Neural progenitor cell (in vitro differentiated cells): ENCODE measurements at regions not wholly inside any gene's neighbourhood (a gene's known extent, or its start where the extent isn't known, plus 50 kb on each side); places are given as distances from the start of the nearest gene placed in this dataset.

Experiments used
- DNase-seq: peaks from one replicate; pipeline ENCODE4 v3.0.0-alpha.2; 2016; ENCODE audit warnings: low spot score
- H2AFZ ChIP-seq: fragments of 200-600 bp; sonication (generic); replicated peaks from 2 replicates; pipeline ENCODE4 v1.6.1; 2016; ENCODE audit warnings: antibody characterized with exemption
- H3F3A ChIP-seq: fragments of 200-600 bp; sonication (generic); 2 replicates; pipeline ENCODE4 v1.6.1; 2016; ENCODE audit warnings: antibody characterized with exemption, low read depth
- H3K27ac ChIP-seq: fragments of 200-600 bp; sonication (generic); 2 replicates; pipeline ENCODE4 v1.5.1; 2016; ENCODE audit warnings: mild to moderate bottlenecking
- H3K27me3 ChIP-seq: fragments of 200-600 bp; sonication (generic); 2 replicates; pipeline ENCODE4 v1.6.1; 2016; ENCODE audit warnings: mild to moderate bottlenecking, moderate library complexity
- H3K36me3 ChIP-seq: fragments of 200-600 bp; sonication (generic); 2 replicates; pipeline ENCODE4 v1.5.1; 2016
- H3K4me1 ChIP-seq: fragments of 200-600 bp; sonication (generic); 2 replicates; pipeline ENCODE4 v1.6.1; 2016; ENCODE audit warnings: mixed run types
- H3K4me2 ChIP-seq: fragments of 200-600 bp; sonication (generic); 2 replicates; pipeline ENCODE4 v1.6.1; 2016
- H3K4me3 ChIP-seq: fragments of 200-600 bp; sonication (generic); 2 replicates; pipeline ENCODE4 v1.5.1; 2016
- H3K79me2 ChIP-seq: fragments of 200-600 bp; sonication (generic); 2 replicates; pipeline ENCODE4 v1.6.1; 2016; ENCODE audit warnings: low read depth
- H3K9ac ChIP-seq: fragments of 200-600 bp; sonication (generic); 2 replicates; pipeline ENCODE4 v1.6.1; 2016
- H3K9me3 ChIP-seq: fragments of 200-600 bp; sonication (generic); 2 replicates; pipeline ENCODE4 v1.5.1; 2016; ENCODE audit warnings: low read depth
- H4K20me1 ChIP-seq: fragments of 200-600 bp; sonication (generic); 2 replicates; pipeline ENCODE4 v1.6.1; 2016; ENCODE audit warnings: low read depth
- H3K27ac Mint-ChIP-seq: 3 replicates; pipeline ENCODE4 v1.8.0; 2021; ENCODE audit warnings: mixed read lengths
- H3K27me3 Mint-ChIP-seq: 2 replicates; pipeline ENCODE4 v1.8.0; 2022; ENCODE audit warnings: low read depth, mild to moderate bottlenecking, inconsistent platforms, moderate library complexity, mixed read lengths; ENCODE audit not compliant: insufficient read depth
- H3K36me3 Mint-ChIP-seq: 3 replicates; pipeline ENCODE4 v1.8.0; 2021; ENCODE audit warnings: mixed read lengths
- H3K4me1 Mint-ChIP-seq: 3 replicates; pipeline ENCODE4 v1.8.0; 2021; ENCODE audit warnings: mixed read lengths
- H3K4me3 Mint-ChIP-seq: 3 replicates; pipeline ENCODE4 v1.8.0; 2021; ENCODE audit warnings: mild to moderate bottlenecking, moderate library complexity, mixed read lengths
- H3K9me3 Mint-ChIP-seq: 3 replicates; pipeline ENCODE4 v1.8.0; 2020; ENCODE audit warnings: mixed read lengths
- EZH2 ChIP-seq: fragments of 200-600 bp; sonication (generic); IDR thresholded peaks from 2 replicates; pipeline ENCODE4 v1.6.1; 2017; ENCODE audit warnings: antibody characterized with exemption, mild to moderate bottlenecking, moderate library complexity
- EZH2phosphoT487 ChIP-seq: fragments of 200-600 bp; sonication (generic); IDR thresholded peaks from 2 replicates; pipeline ENCODE4 v1.6.1; 2017; ENCODE audit warnings: antibody characterized with exemption
- TF ChIP-seq, protein P1 (sequence below): fragments of 200-600 bp; sonication (generic); IDR thresholded peaks from 2 replicates; pipeline ENCODE4 v1.5.1; 2017; ENCODE audit warnings: antibody characterized with exemption, mild to moderate bottlenecking

DNA sequence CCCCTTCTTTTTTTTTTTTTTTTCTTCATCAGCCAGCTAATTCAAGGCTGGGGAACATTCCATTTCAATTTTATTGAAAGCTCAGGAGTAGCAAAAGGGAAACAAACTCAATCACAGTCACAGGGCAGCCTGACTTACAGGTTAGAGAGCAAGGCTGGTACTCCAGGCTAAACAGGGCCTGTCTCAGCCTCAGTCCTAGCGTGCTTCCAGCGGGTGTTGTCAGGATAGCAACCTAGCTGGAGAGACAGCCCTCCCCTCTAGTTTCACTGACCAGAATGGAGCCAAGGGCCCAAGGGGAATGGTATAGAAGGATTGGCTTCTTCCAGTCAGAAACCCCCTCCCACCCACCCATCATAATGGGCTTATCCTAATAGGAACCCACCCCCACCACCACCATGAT lies 132.9 kb downstream of the PXDC1 start:
- Histone ChIP-seq H3K4me2 (no peak overlapping the region), H3K27ac (no peak overlapping the region), H3F3A (no peaks in the 10 kb centered on the region), H3K4me1 (peaks cover 1% of the 10 kb centered on the region), H3K27me3 (peaks cover 3% of the 10 kb centered on the region), H2AFZ (no peak overlapping the region), H3K9ac (no peak overlapping the region), H3K9me3 (no peaks in the 10 kb centered on the region), H3K4me3 (no peak overlapping the region), H3K79me2 (no peaks in the 10 kb centered on the region), H3K36me3 (no peaks in the 10 kb centered on the region), H4K20me1 (no peaks in the 10 kb centered on the region)
- no peak overlapping the region for H3K27ac Mint-ChIP-seq
- DNase-seq: no peak
- peaks cover 13% of the 10 kb centered on the region for H3K27me3 Mint-ChIP-seq
- TF ChIP-seq EZH2 (no peak), EZH2phosphoT487 (no peak)
- TF ChIP-seq, protein P1, sequence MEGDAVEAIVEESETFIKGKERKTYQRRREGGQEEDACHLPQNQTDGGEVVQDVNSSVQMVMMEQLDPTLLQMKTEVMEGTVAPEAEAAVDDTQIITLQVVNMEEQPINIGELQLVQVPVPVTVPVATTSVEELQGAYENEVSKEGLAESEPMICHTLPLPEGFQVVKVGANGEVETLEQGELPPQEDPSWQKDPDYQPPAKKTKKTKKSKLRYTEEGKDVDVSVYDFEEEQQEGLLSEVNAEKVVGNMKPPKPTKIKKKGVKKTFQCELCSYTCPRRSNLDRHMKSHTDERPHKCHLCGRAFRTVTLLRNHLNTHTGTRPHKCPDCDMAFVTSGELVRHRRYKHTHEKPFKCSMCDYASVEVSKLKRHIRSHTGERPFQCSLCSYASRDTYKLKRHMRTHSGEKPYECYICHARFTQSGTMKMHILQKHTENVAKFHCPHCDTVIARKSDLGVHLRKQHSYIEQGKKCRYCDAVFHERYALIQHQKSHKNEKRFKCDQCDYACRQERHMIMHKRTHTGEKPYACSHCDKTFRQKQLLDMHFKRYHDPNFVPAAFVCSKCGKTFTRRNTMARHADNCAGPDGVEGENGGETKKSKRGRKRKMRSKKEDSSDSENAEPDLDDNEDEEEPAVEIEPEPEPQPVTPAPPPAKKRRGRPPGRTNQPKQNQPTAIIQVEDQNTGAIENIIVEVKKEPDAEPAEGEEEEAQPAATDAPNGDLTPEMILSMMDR: no peak
- H3K36me3 Mint-ChIP-seq: peaks cover 2% of the 10 kb centered on the region
- H3K9me3 Mint-ChIP-seq: no peaks in the 10 kb centered on the region
- peaks cover 2% of the 10 kb centered on the region for H3K4me1 Mint-ChIP-seq
- no peak overlapping the region for H3K4me3 Mint-ChIP-seq

DNA sequence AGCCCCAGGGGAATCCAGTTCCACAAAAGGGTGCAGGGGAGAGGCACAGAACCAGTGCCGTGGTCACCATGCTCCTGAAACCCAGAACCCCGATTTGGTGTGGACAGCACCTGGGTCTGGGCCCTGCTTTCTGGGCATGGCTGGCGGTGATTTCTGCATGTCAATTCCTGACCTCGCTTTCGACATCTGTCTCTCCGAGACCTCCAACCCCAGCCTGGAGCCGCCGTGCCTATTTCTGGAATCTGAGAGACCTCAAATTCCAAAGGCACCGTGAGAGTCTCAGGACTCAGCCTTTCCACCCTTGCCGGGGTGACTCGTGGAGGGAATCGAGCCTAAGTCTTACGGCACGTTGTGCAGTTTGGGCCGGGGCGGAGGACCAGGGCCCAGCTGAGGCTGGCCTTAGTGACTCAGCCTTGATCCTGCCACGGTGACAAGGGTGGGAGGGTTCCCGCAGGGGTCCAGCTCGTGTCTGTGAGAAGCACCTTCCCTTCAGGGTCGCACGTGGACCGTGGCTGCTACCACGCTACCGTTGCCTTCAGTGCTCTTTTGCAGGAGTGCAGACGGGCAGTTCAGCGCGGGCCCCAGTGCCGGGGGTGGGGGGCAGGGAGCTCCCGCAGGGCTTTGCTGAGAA lies 133.7 kb downstream of the PXDC1 start:
- H3K4me3 Mint-ChIP-seq: no peak overlapping the region
- Histone ChIP-seq H4K20me1 (no peaks in the 10 kb centered on the region), H3K79me2 (no peaks in the 10 kb centered on the region), H3K36me3 (no peaks in the 10 kb centered on the region), H3K27me3 (no peaks in the 10 kb centered on the region), H3K9me3 (no peaks in the 10 kb centered on the region), H3K4me1 (no peaks in the 10 kb centered on the region), H3F3A (no peaks in the 10 kb centered on the region), H3K4me2 (no peak overlapping the region), H2AFZ (peak overlapping the region; percentile 10), H3K9ac (no peak overlapping the region), H3K27ac (no peak overlapping the region), H3K4me3 (no peak overlapping the region)
- H3K27me3 Mint-ChIP-seq: peaks cover 16% of the 10 kb centered on the region
- DNase-seq: no peak
- H3K36me3 Mint-ChIP-seq: no peaks in the 10 kb centered on the region
- H3K27ac Mint-ChIP-seq: no peak overlapping the region
- H3K4me1 Mint-ChIP-seq: peaks cover 8% of the 10 kb centered on the region
- no peaks in the 10 kb centered on the region for H3K9me3 Mint-ChIP-seq
- no peak for TF ChIP-seq EZH2
- TF ChIP-seq EZH2phosphoT487: no peak

DNA sequence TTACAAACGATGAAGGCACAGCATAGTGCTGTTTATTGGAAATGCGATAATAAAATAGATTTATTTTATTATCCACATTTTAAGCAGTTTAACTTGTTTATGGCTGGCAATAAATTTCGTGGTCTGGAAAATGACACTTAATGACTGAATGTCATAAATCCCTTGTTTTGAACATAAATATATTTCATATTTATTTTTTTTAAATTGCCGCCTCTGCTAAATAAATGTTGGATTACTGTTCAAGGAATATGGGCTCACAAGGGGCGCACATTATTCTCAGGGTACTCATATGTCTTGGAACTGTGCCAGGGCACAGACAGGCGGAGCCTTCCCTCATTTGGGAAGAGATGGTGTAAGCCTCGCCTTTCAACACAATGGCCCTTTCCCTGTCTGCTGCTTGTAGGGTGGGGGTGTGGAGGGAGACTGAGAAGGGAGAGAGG lies 134.3 kb downstream of the PXDC1 start:
- Histone ChIP-seq H3K9ac (no peak overlapping the region), H4K20me1 (no peaks in the 10 kb centered on the region), H2AFZ (peak overlapping the region; percentile 10), H3K4me3 (no peak overlapping the region), H3K36me3 (no peaks in the 10 kb centered on the region), H3K79me2 (no peaks in the 10 kb centered on the region), H3K4me1 (no peaks in the 10 kb centered on the region), H3K9me3 (no peaks in the 10 kb centered on the region), H3K27me3 (no peaks in the 10 kb centered on the region), H3K27ac (no peak overlapping the region), H3K4me2 (no peak overlapping the region), H3F3A (no peaks in the 10 kb centered on the region)
- TF ChIP-seq EZH2 (no peak), EZH2phosphoT487 (no peak)
- TF ChIP-seq, protein P1: no peak
- DNase-seq: no peak
- Mint-ChIP-seq H3K36me3 (no peaks in the 10 kb centered on the region), H3K27ac (no peak overlapping the region), H3K4me3 (no peak overlapping the region), H3K27me3 (peaks cover 12% of the 10 kb centered on the region), H3K9me3 (no peaks in the 10 kb centered on the region), H3K4me1 (peaks cover 14% of the 10 kb centered on the region)

DNA sequence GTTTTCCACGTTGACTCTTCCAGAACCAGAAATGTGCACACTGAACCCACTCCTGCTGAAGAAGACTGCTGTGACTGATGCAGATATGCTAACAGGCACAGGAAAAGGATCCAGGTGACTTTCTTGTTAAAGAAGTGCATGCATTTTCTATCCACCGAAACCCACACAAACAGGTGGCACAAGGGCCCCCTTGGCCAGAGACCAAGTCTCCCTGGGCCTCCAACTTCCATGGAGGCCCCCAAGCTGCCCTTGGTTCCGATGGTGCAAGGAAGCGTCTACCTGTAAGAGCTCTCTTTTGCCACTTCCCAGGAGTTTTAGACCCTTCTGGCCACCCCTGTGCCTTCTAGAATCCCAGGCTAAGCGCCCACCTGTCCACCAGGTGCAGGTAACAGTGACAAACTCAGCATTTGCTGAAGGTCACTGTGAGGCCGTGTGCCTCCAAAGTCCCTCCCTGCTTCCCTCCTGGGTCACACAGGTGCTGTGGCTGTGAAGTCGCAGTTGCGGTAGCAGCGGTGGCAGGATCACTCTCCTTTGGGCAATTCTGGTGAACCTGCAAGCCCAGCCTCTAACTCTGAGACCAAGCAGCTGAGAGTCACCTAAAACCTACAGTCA lies 134.8 kb downstream of the PXDC1 start:
- Mint-ChIP-seq H3K27me3 (peaks cover 15% of the 10 kb centered on the region), H3K36me3 (no peaks in the 10 kb centered on the region), H3K4me3 (no peak overlapping the region), H3K9me3 (no peaks in the 10 kb centered on the region), H3K27ac (no peak overlapping the region), H3K4me1 (peaks cover 16% of the 10 kb centered on the region)
- no peak overlapping the region for H3K4me2 ChIP-seq
- H3F3A ChIP-seq: no peaks in the 10 kb centered on the region
- H3K27ac ChIP-seq: no peak overlapping the region
- no peak for DNase-seq
- no peaks in the 10 kb centered on the region for H3K36me3 ChIP-seq
- no peak overlapping the region for H3K9ac ChIP-seq
- H3K9me3 ChIP-seq: no peaks in the 10 kb centered on the region
- H3K79me2 ChIP-seq: no peaks in the 10 kb centered on the region
- no peaks in the 10 kb centered on the region for H4K20me1 ChIP-seq
- TF ChIP-seq, protein P1: no peak
- no peak for TF ChIP-seq EZH2
- TF ChIP-seq EZH2phosphoT487: no peak
- no peaks in the 10 kb centered on the region for H3K4me1 ChIP-seq
- H2AFZ ChIP-seq: no peak overlapping the region
- H3K4me3 ChIP-seq: no peak overlapping the region
- no peaks in the 10 kb centered on the region for H3K27me3 ChIP-seq
